SJCRH30 (cell line): ENCODE measurements at regions not wholly inside any gene's neighbourhood (a gene's known extent, or its start where the extent isn't known, plus 50 kb on each side); places are given as distances from the start of the nearest gene placed in this dataset.
A peak's percentile ranks its signal among the peaks of the same experiment; 100 is the strongest.

Source experiments
- DNase-seq, 2 experiments: peaks; one replicate each; pipeline ENCODE4 v3.0.0-alpha.2; 2015 to 2020
- H3K27ac ChIP-seq: fragments of 250-450 bp; sonication (Bioruptor Pico); 2 replicates; pipeline ENCODE4 v1.5.1; 2020; ENCODE audit warnings: mild to moderate bottlenecking, moderate library complexity
- H3K27me3 ChIP-seq: fragments of 250-450 bp; sonication (Bioruptor Pico); 2 replicates; pipeline ENCODE4 v1.5.1; 2020; ENCODE audit warnings: mild to moderate bottlenecking, moderate library complexity
- H3K36me3 ChIP-seq: fragments of 250-450 bp; sonication (Bioruptor Pico); 2 replicates; pipeline ENCODE4 v1.5.1; 2020; ENCODE audit warnings: mild to moderate bottlenecking, moderate library complexity
- H3K4me1 ChIP-seq: fragments of 250-450 bp; sonication (Bioruptor Pico); 2 replicates; pipeline ENCODE4 v1.5.1; 2020; ENCODE audit warnings: mild to moderate bottlenecking, moderate library complexity
- H3K4me3 ChIP-seq: fragments of 250-450 bp; sonication (Bioruptor Pico); 2 replicates; pipeline ENCODE4 v1.5.1; 2020; ENCODE audit warnings: mild to moderate bottlenecking, moderate library complexity
- H3K9me3 ChIP-seq: fragments of 250-450 bp; sonication (Bioruptor Pico); replicated peaks from 2 replicates; pipeline ENCODE4 v1.5.1; 2020; ENCODE audit warnings: mild to moderate bottlenecking, moderate library complexity

DNA sequence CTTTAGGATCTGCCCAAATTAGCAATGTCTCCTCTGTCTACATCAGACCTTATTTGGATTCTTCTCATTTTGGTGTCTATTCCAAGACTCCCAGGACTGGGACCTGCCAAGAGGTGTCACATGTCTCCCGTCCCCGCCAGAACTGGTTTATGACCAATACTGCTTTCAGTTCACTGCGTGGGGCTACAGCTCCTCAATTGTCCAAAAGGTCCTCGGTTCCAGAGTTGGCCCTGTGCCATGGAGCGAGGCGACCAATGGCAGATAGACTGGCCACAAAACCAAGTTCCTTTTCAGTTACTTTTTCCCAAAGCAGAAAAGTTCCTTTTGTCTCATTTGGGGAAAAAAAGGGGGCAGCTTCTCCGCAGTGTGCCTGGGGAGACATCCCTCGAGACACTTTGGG is 144.1 kb upstream of the ZNF236 start:
- Histone ChIP-seq H3K9me3 (no peaks in the 10 kb centered on the region), H3K36me3 (no peaks in the 10 kb centered on the region), H3K27me3 (no peaks in the 10 kb centered on the region), H3K4me3 (no peak overlapping the region), H3K27ac (no peak overlapping the region), H3K4me1 (no peaks in the 10 kb centered on the region)
- no peak for DNase-seq

GRCh38 chr18:76674596-76674995 is 147.8 kb upstream of the ZNF236 start:
- Histone ChIP-seq H3K27me3 (no peaks in the 10 kb centered on the region), H3K27ac (no peak overlapping the region), H3K36me3 (no peaks in the 10 kb centered on the region), H3K4me1 (no peaks in the 10 kb centered on the region), H3K9me3 (no peaks in the 10 kb centered on the region), H3K4me3 (no peak overlapping the region)
- DNase-seq, result no peak

DNA sequence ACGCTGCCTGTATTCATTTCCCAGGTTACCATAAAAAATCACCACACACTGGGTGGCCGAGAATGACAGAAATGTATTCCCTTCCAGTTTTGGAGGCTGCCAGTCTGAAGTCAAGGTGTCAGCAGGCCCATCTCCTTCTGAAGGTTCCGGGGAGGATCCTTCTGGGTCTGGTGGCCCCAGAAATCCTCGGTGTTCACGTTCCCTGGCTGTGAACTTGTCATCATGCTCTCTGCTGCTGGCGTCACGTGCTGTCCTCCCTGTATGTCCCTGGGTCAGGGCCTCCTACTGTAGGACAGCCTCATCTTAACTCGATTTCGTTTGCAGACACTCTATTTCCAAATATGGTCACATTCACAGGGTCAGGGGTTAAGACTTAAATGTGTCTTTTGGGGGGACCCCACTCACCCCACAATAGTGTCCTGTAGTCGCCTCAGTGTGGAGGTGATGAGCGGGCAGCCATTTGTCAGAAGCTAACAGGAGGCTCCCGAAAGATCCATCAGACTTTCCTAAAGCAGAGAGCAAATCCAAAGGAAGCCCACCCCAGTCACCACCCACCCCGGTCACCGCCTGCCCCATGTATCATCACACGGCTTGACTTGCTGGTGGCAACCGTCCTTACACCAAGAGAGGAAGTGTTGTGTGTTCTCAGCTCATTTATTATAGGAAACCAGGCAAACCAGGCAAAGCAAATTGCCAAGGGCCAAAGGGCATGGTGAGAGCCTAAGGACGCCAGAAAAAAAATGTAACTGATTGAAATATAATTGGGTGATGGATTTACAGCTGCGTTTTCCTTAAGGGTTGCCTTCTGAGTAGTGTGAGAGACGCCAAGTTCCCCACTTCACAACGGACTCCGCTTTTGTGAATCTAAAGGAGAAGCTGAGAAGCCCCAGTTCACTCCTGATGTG is 148.8 kb upstream of the ZNF236 start:
- no peaks in the 10 kb centered on the region for H3K4me1 ChIP-seq
- DNase-seq, result no peak
- no peak overlapping the region for H3K4me3 ChIP-seq
- H3K36me3 ChIP-seq, result no peaks in the 10 kb centered on the region
- H3K27me3 ChIP-seq, result no peaks in the 10 kb centered on the region
- no peaks in the 10 kb centered on the region for H3K9me3 ChIP-seq
- H3K27ac ChIP-seq, result no peak overlapping the region

- no peak overlapping the region for H3K4me3 ChIP-seq
- H3K27me3 ChIP-seq, result no peaks in the 10 kb centered on the region
- H3K9me3 ChIP-seq, result no peaks in the 10 kb centered on the region
- DNase-seq, result no peak
- no peaks in the 10 kb centered on the region for H3K4me1 ChIP-seq
- H3K27ac ChIP-seq, result no peak overlapping the region
- H3K36me3 ChIP-seq, result no peaks in the 10 kb centered on the region
These were observed 149.7 kb upstream of the ZNF236 start for GRCh38 chr18:76672627-76673026.

DNA sequence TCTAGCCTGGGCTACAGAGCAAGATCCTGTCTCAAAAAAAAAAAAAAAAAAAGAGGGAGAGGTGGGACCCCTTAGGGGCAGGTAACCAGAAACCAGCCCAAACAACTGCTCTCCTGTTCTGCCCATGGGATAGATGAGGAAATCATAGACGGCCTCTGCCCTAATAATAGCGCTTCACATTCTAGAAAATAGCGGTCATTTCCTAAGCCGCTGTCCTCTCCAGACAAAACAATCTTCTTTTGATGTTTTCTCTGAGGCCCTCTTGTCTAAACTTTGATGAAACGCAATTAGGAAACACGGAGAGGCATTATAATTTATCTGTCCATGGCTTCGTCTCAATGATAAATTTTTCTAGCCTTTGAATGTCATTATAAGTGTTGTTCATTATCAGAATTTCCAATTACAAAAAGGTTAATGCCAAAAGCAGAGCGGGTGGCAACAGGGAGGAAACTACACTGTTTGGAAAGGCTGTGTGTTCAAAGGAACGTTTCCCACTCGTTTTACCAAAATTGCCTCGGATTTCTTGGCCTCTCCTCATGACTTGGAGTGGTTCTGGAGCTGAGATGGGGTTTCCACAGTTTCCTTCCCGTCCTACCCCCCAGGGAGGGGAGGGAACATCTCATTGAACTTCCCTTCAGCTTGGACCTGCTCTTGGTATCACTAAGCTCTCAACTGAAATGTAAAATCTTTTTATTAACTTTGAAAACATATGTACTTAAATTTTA is 151.6 kb upstream of the ZNF236 start:
- no peak for DNase-seq
- H3K27me3 ChIP-seq, result no peaks in the 10 kb centered on the region
- no peak overlapping the region for H3K4me3 ChIP-seq
- no peaks in the 10 kb centered on the region for H3K9me3 ChIP-seq
- H3K4me1 ChIP-seq, result no peaks in the 10 kb centered on the region
- H3K36me3 ChIP-seq, result no peaks in the 10 kb centered on the region
- no peak overlapping the region for H3K27ac ChIP-seq

- Histone ChIP-seq H3K9me3 (no peaks in the 10 kb centered on the region), H3K36me3 (no peaks in the 10 kb centered on the region), H3K27ac (no peak overlapping the region), H3K27me3 (no peaks in the 10 kb centered on the region), H3K4me1 (no peaks in the 10 kb centered on the region), H3K4me3 (no peak overlapping the region)
- no peak for DNase-seq
These were observed 153.8 kb upstream of the ZNF236 start for GRCh38 chr18:76668546-76668945.

- Histone ChIP-seq H3K27me3 (no peaks in the 10 kb centered on the region), H3K9me3 (no peaks in the 10 kb centered on the region), H3K27ac (no peak overlapping the region), H3K4me3 (no peak overlapping the region), H3K4me1 (no peaks in the 10 kb centered on the region), H3K36me3 (no peaks in the 10 kb centered on the region)
- DNase-seq, result no peak
These were observed 154.2 kb upstream of the ZNF236 start for GRCh38 chr18:76668119-76668518.

DNA sequence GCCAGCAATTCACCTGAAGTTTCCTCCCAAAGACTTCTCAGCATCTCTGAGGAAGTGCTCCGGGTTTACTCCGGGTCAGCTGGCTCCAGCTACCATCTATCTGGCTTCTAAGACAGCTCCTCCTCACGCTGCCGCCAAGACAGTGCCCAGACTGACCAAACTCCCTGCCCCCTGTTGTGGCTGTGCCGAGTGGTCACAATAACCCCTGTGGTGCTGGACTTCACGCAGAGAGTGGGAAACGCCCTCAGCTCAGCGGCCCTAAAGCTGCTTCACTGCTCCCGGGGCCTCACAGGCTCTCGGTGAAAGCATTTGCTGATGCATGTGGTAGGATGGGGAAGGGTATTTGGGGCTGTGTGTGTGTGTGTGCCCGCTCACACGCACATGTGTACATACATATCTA is 154.8 kb upstream of the ZNF236 start:
- H3K9me3 ChIP-seq, result no peaks in the 10 kb centered on the region
- no peaks in the 10 kb centered on the region for H3K36me3 ChIP-seq
- H3K4me3 ChIP-seq, result no peak overlapping the region
- no peak for DNase-seq
- H3K27ac ChIP-seq, result no peak overlapping the region
- no peaks in the 10 kb centered on the region for H3K4me1 ChIP-seq
- no peaks in the 10 kb centered on the region for H3K27me3 ChIP-seq

- DNase-seq, result no peak
- H3K4me1 ChIP-seq, result no peaks in the 10 kb centered on the region
- no peaks in the 10 kb centered on the region for H3K9me3 ChIP-seq
- no peak overlapping the region for H3K4me3 ChIP-seq
- H3K27me3 ChIP-seq, result no peaks in the 10 kb centered on the region
- H3K36me3 ChIP-seq, result no peaks in the 10 kb centered on the region
- no peak overlapping the region for H3K27ac ChIP-seq
These were observed 159.7 kb upstream of the ZNF236 start for GRCh38 chr18:76662626-76663025.

GRCh38 chr18:76660571-76661192 is 161.7 kb upstream of the ZNF236 start:
- no peak overlapping the region for H3K4me3 ChIP-seq
- no peak for DNase-seq
- H3K27ac ChIP-seq, result no peak overlapping the region
- no peaks in the 10 kb centered on the region for H3K4me1 ChIP-seq
- H3K36me3 ChIP-seq, result no peaks in the 10 kb centered on the region
- no peaks in the 10 kb centered on the region for H3K9me3 ChIP-seq
- no peaks in the 10 kb centered on the region for H3K27me3 ChIP-seq

DNA sequence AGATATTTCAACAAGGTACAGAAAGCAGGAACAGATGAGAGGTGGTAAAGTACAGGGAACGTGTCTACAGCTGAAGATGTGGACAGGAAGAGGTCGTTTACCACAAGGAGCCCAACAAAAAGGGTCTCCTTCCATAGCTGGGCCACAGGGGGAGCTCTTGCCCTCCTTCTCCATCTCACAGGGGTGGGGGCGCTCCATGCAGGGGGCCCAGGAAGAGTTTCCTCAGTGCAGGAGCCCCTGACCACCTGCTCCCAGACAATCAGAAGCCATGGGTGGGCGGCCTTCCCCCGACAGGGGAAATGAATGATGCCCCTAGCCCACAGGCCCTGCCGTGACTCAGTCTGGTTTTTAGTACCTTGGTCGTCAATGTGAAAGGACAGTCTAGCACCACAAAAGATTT is 163.6 kb upstream of the ZNF516 start:
- Histone ChIP-seq H3K4me3 (no peak overlapping the region), H3K36me3 (no peaks in the 10 kb centered on the region), H3K4me1 (no peaks in the 10 kb centered on the region), H3K27ac (no peak overlapping the region), H3K9me3 (no peaks in the 10 kb centered on the region), H3K27me3 (no peaks in the 10 kb centered on the region)
- peak in 1 of 2 experiments; percentile 15 for DNase-seq

DNA sequence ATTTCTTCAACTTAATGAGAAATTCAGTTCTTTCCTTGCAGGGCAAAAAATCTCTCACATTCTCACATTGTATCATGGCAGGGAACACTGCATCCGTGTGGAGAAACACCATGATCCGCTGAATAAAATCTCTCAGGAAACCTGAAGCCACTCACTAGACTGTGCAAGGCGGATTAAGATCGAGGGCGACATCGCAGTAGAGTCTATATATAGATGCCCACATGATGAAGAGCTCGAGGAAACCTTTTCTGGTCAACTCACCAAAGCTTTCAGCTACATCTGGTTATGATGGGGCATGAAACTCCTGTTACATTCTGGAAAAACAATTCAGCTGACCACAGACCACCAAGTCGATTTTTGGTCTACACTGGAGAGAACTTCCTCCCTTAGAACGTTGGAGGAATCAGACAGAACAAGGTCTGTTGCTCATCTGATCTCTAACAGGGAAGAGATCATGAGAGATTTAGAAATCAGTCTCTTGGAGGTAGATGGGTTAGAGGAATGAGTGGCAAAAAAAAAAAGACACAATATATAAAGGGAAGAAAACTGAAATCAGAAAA is 162.9 kb upstream of the ZNF516 start:
- no peak for DNase-seq
- H3K4me3 ChIP-seq, result no peak overlapping the region
- H3K27me3 ChIP-seq, result no peaks in the 10 kb centered on the region
- no peaks in the 10 kb centered on the region for H3K4me1 ChIP-seq
- no peak overlapping the region for H3K27ac ChIP-seq
- H3K36me3 ChIP-seq, result no peaks in the 10 kb centered on the region
- H3K9me3 ChIP-seq, result no peaks in the 10 kb centered on the region

- DNase-seq, result no peak
- Histone ChIP-seq H3K9me3 (no peaks in the 10 kb centered on the region), H3K4me3 (no peak overlapping the region), H3K4me1 (no peaks in the 10 kb centered on the region), H3K27ac (no peak overlapping the region), H3K36me3 (no peaks in the 10 kb centered on the region), H3K27me3 (no peaks in the 10 kb centered on the region)
These were observed 162.1 kb upstream of the ZNF516 start for GRCh38 chr18:76656925-76657827.

DNA sequence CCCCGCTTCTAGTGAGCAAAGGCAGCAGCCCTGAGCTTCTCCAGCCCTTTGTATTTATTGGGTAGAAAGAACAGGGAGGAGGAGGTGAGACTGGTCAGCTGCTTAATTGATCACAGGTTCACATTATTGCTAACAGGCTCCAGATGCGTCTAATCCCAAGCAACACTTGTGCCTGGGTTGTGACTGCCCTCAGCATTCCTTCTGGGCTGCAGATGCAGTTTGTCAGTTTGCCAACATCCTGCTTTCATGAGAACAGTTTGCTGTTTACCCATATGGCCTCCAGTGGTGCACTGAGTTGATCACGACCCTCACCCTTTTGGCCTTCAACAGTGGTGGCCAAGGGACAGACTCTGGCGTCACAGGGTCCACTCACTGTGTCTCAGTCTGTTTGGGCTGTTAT is 159.5 kb upstream of the ZNF516 start:
- no peaks in the 10 kb centered on the region for H3K27me3 ChIP-seq

More for the DNA sequence above, 159.5 kb upstream of the ZNF516 start:
- no peaks in the 10 kb centered on the region for H3K4me1 ChIP-seq
- no peak overlapping the region for H3K27ac ChIP-seq
- no peak for DNase-seq
- no peak overlapping the region for H3K4me3 ChIP-seq
- no peaks in the 10 kb centered on the region for H3K9me3 ChIP-seq
- H3K36me3 ChIP-seq, result no peaks in the 10 kb centered on the region
